Liver (tissue), 8 donors: ENCODE measurements at regions not wholly inside any gene's neighbourhood (a gene's known extent, or its start where the extent isn't known, plus 50 kb on each side); places are given as distances from the start of the nearest gene placed in this dataset.
A peak's percentile ranks its signal among the peaks of the same experiment; 100 is the strongest.

Source experiments
- DNase-seq: peaks from one replicate; pipeline ENCODE4 v3.0.0-alpha.2; 2017; ENCODE audit warnings: low spot score
- H3K27ac ChIP-seq, 2 donors: one replicate each; pipeline ENCODE4 v1.7.0; 2013; ENCODE audit warnings: inconsistent platforms in 2 of 2, low read length in 2 of 2, control low read depth in 1 of 2, low read depth in 1 of 2, mild to moderate bottlenecking in 1 of 2
- H3K27me3 ChIP-seq, 4 donors: one replicate each; pipeline versions ENCODE4 v1.6.1 to v1.7.0; 2013; ENCODE audit warnings: low read length in 3 of 4, inconsistent platforms in 1 of 4, mild to moderate bottlenecking in 1 of 4, moderate library complexity in 1 of 4; ENCODE audit not compliant: control insufficient read depth in 4 of 4, insufficient read depth in 4 of 4
- H3K36me3 ChIP-seq, 4 donors: one replicate each; pipeline versions ENCODE4 v1.6.1 to v1.7.0; 2013; ENCODE audit warnings: low read length in 3 of 4, mild to moderate bottlenecking in 3 of 4, low read depth in 1 of 4, moderate library complexity in 1 of 4; ENCODE audit not compliant: control insufficient read depth in 4 of 4, insufficient read depth in 3 of 4
- H3K4me1 ChIP-seq, 4 donors: one replicate each; pipeline versions ENCODE4 v1.6.1 to v1.7.0; 2013; ENCODE audit warnings: low read length in 3 of 4, mild to moderate bottlenecking in 3 of 4, moderate library complexity in 1 of 4; ENCODE audit not compliant: control insufficient read depth in 4 of 4, insufficient read depth in 4 of 4
- H3K4me3 ChIP-seq, 3 donors: one replicate each; pipeline versions ENCODE4 v1.6.1 to v1.7.0; 2013; ENCODE audit warnings: low read length in 3 of 3, control low read depth in 1 of 3, low read depth in 1 of 3, mild to moderate bottlenecking in 1 of 3
- H3K9ac ChIP-seq, 2 donors: one replicate each; pipeline ENCODE4 v1.7.0; 2013; ENCODE audit warnings: low read length in 2 of 2, mild to moderate bottlenecking in 2 of 2, moderate library complexity in 2 of 2, control low read depth in 1 of 2, low read depth in 1 of 2
- H3K9me3 ChIP-seq, 4 donors: one replicate each; pipeline versions ENCODE4 v1.6.1 to v1.7.0; 2013; ENCODE audit warnings: low read length in 3 of 4; ENCODE audit not compliant: control insufficient read depth in 4 of 4
- CTCF ChIP-seq: fragments of 150-350 bp; IDR thresholded peaks from 2 replicates; pipeline ENCODE4 v1.5.1; 2017; ENCODE audit warnings: improper control_type of control experiment, low read depth, low read length; ENCODE audit not compliant: missing input control
- FOXA1 ChIP-seq: IDR thresholded peaks from 2 replicates; pipeline ENCODE4 v1.6.1; 2016; ENCODE audit warnings: antibody characterized with exemption
- FOXA2 ChIP-seq: IDR thresholded peaks from 2 replicates; pipeline ENCODE4 v1.6.1; 2016; ENCODE audit warnings: antibody characterized with exemption
- GABPA ChIP-seq, 2 donors: IDR thresholded peaks in 1 of 2; conservative IDR thresholded peaks in 1 of 2; 2 replicates each; pipeline ENCODE4 v1.6.1; 2016; ENCODE audit warnings: antibody characterized with exemption in 2 of 2, mild to moderate bottlenecking in 1 of 2, moderate library complexity in 1 of 2
- HNF4A ChIP-seq, 2 donors: conservative IDR thresholded peaks; 2 replicates each; pipeline ENCODE4 v1.6.1; 2016; ENCODE audit warnings: antibody characterized with exemption in 2 of 2, mild to moderate bottlenecking in 2 of 2
- HNF4G ChIP-seq: IDR thresholded peaks from 2 replicates; pipeline ENCODE4 v1.6.1; 2016; ENCODE audit warnings: antibody characterized with exemption
- JUND ChIP-seq, 2 donors: IDR thresholded peaks; 2 replicates each; pipeline ENCODE4 v1.6.1; 2016; ENCODE audit warnings: antibody characterized with exemption in 2 of 2
- MAX ChIP-seq: IDR thresholded peaks from 2 replicates; pipeline ENCODE4 v1.6.1; 2016; ENCODE audit warnings: antibody characterized with exemption
- NR2F2 ChIP-seq: IDR thresholded peaks from 2 replicates; pipeline ENCODE4 v1.6.1; 2016; ENCODE audit warnings: antibody characterized with exemption
- RAD21 ChIP-seq, 2 donors: IDR thresholded peaks; 2 replicates each; pipeline ENCODE4 v1.6.1; 2016; ENCODE audit warnings: antibody characterized with exemption in 2 of 2, mild to moderate bottlenecking in 2 of 2
- REST ChIP-seq: IDR thresholded peaks from 2 replicates; pipeline ENCODE4 v1.6.1; 2016; ENCODE audit warnings: antibody characterized with exemption, mild to moderate bottlenecking
- RXRA ChIP-seq, 2 donors: IDR thresholded peaks; 2 replicates each; pipeline ENCODE4 v1.6.1; 2017 to 2018; ENCODE audit warnings: antibody characterized with exemption in 2 of 2, mild to moderate bottlenecking in 1 of 2
- SP1 ChIP-seq: IDR thresholded peaks from 2 replicates; pipeline ENCODE4 v1.6.1; 2018; ENCODE audit warnings: antibody characterized with exemption, mild to moderate bottlenecking
- TAF1 ChIP-seq: conservative IDR thresholded peaks from 2 replicates; pipeline ENCODE4 v1.6.1; 2016; ENCODE audit warnings: antibody characterized with exemption, mild to moderate bottlenecking
- YY1 ChIP-seq: IDR thresholded peaks from 2 replicates; pipeline ENCODE4 v1.6.1; 2016; ENCODE audit warnings: antibody characterized with exemption, mild to moderate bottlenecking
- ZBTB33 ChIP-seq: IDR thresholded peaks from 2 replicates; pipeline ENCODE4 v1.6.1; 2016; ENCODE audit warnings: antibody characterized with exemption
- WGBS: extraction: QIAGEN DNeasy Blood & Tissue Kit; methylation state at CpG from one replicate; pipeline ENCODE4 v1.1.7; 2013; 5-methylcytosine and 5-hydroxymethylcytosine counted together
- donor health status: healthy.
- donor health status: healthy.
- donor health status: healthy.
- donor health status: healthy.
- donor health status: healthy.

GRCh38 chr12:107619831-107620230 lies 65.8 kb upstream of the PWP1 start:
- Histone ChIP-seq H3K9me3 (peaks cover 0 to 2% (median 0%) of the 10 kb centered on the region in 4 donors), H3K4me1 (no peaks in the 10 kb centered on the region), H3K27ac (no peak overlapping the region), H3K27me3 (no peaks in the 10 kb centered on the region), H3K9ac (no peak overlapping the region), H3K4me3 (no peak overlapping the region), H3K36me3 (no peaks in the 10 kb centered on the region)
- WGBS = 70% methylated on average over 13 of the region's 13 CpGs
- TF ChIP-seq NR2F2 (no peak), SP1 (no peak), JUND (IDR thresholded peaks at IDR 0.05) (no peak), HNF4G (no peak), RAD21 (IDR thresholded peaks at IDR 0.05) (no peak), GABPA (IDR thresholded peaks at IDR 0.05 in 1 of 2, conservative IDR thresholded peaks at IDR 0.05 in 1 of 2) (no peak), RXRA (IDR thresholded peaks at IDR 0.05) (no peak), ZBTB33 (no peak), FOXA1 (no peak), TAF1 (no peak), FOXA2 (no peak)
- no peak for DNase-seq

- Histone ChIP-seq H3K9me3 (peaks cover 0 to 5% (median 0%) of the 10 kb centered on the region in 4 donors), H3K9ac (no peak overlapping the region), H3K4me1 (no peaks in the 10 kb centered on the region), H3K4me3 (no peak overlapping the region), H3K36me3 (no peaks in the 10 kb centered on the region), H3K27ac (no peak overlapping the region), H3K27me3 (no peaks in the 10 kb centered on the region)
- TF ChIP-seq NR2F2 = no peak
- no peak for TF ChIP-seq TAF1
- peak in 1 of 2 donors; percentile 20 for TF ChIP-seq RAD21 (IDR thresholded peaks at IDR 0.05)
- no peak for TF ChIP-seq MAX
- TF ChIP-seq FOXA2 = no peak
- TF ChIP-seq HNF4G = no peak
- TF ChIP-seq CTCF = peak; percentile 27
- TF ChIP-seq FOXA1 = no peak
- 67% methylated on average over 8 of the region's 8 CpGs for WGBS
- no peak for DNase-seq
These were observed 63.6 kb upstream of the PWP1 start for GRCh38 chr12:107622001-107622400.

GRCh38 chr12:107624493-107624892 lies 61.1 kb upstream of the PWP1 start:
- H3K27me3 ChIP-seq = no peaks in the 10 kb centered on the region
- H3K4me3 ChIP-seq = no peak overlapping the region
- H3K36me3 ChIP-seq = no peaks in the 10 kb centered on the region
- H3K27ac ChIP-seq = no peak overlapping the region
- TF ChIP-seq GABPA (IDR thresholded peaks at IDR 0.05 in 1 of 2, conservative IDR thresholded peaks at IDR 0.05 in 1 of 2) (no peak), RXRA (IDR thresholded peaks at IDR 0.05) (no peak), TAF1 (no peak), MAX (no peak), JUND (IDR thresholded peaks at IDR 0.05) (no peak), FOXA1 (no peak), HNF4G (no peak), REST (no peak), SP1 (no peak), NR2F2 (no peak), YY1 (no peak), RAD21 (IDR thresholded peaks at IDR 0.05) (no peak), ZBTB33 (no peak), HNF4A (conservative IDR thresholded peaks at IDR 0.05) (no peak), FOXA2 (no peak)
- WGBS = 93% methylated on average over 4 of the region's 4 CpGs
- DNase-seq = no peak
- no peaks in the 10 kb centered on the region for H3K4me1 ChIP-seq
- peaks cover 0 to 5% (median 0%) of the 10 kb centered on the region in 4 donors for H3K9me3 ChIP-seq
- H3K9ac ChIP-seq = no peak overlapping the region
